A549 (cell line): ENCODE measurements at regions not wholly inside any gene's neighbourhood (a gene's known extent, or its start where the extent isn't known, plus 50 kb on each side); places are given as distances from the start of the nearest gene placed in this dataset.

Experiments
- ATAC-seq, 2 experiments: fragments of 200-7000 bp in 1 of 2; fragments of >200 bp in 1 of 2; cut with Nextera tagmentation in 1 of 2; cut with Tn5 transposase in 1 of 2; 3 replicates each; pipeline versions ENCODE4 v1.8.0 to v1.9.1; 2018 to 2020; ENCODE audit warnings: mild to moderate bottlenecking in 1 of 2, moderate library complexity in 1 of 2
- CTCF ChIA-PET: fragments of 300-600 bp; sonication (Branson Sonifier 250); formaldehyde crosslinking; extraction: SDS; loops from one replicate; lab custom pipeline; 2021; ENCODE audit warnings: antibody characterized with exemption, inconsistent platforms; lab: Yijun Ruan, JAX
- POLR2A ChIA-PET: fragments of 350-600 bp; formaldehyde crosslinking; extraction: SDS; loops from one replicate; lab custom pipeline; 2021; ENCODE audit warnings: antibody characterized with exemption, inconsistent platforms; lab: Yijun Ruan, JAX
- DNase-seq, 2 experiments: peaks; one replicate each; pipeline versions ENCODE4 v3.0.0 to v3.0.0-alpha.2; 2011 to 2016; ENCODE audit warnings: low read depth in 1 of 2, low spot score in 1 of 2
- FAIRE-seq: peaks from 2 replicates; lab custom pipeline; 2011; peaks lifted over from hg19 to GRCh38; lab: Jason Lieb, UNC
- H3K27ac ChIP-seq, 2 experiments: fragments of >200 bp; sonication (Bioruptor Twin); formaldehyde crosslinking; 3 replicates each; pipeline ENCODE4 v1.5.1; 2016 to 2017
- H3K4me1 ChIP-seq: fragments of >200 bp; sonication (Bioruptor Twin); formaldehyde crosslinking; 3 replicates; pipeline ENCODE4 v1.6.1; 2016
- H3K4me2 ChIP-seq: fragments of >200 bp; sonication (Bioruptor Twin); formaldehyde crosslinking; 3 replicates; pipeline ENCODE4 v1.6.1; 2016
- H3K4me3 ChIP-seq: fragments of >200 bp; sonication (Bioruptor Twin); formaldehyde crosslinking; 3 replicates; pipeline ENCODE4 v1.5.1; 2016
- H3K9me3 ChIP-seq: fragments of >200 bp; sonication (Bioruptor Twin); formaldehyde crosslinking; 3 replicates; pipeline ENCODE4 v1.6.1; 2016
- BHLHE40 ChIP-seq: IDR thresholded peaks from 2 replicates; pipeline ENCODE4 v1.6.1; 2012; ENCODE audit warnings: low read depth, low read length, inconsistent platforms
- CEBPB ChIP-seq, 2 experiments: fragments of >200 bp in 1 of 2; sonication (Bioruptor Twin) in 1 of 2; formaldehyde crosslinking in 1 of 2; IDR thresholded peaks; 2 replicates each; pipeline ENCODE4 v1.6.1; 2012 to 2016
- CHD2 ChIP-seq: fragments of 150-350 bp; IDR thresholded peaks from 2 replicates; pipeline ENCODE4 v1.6.1; 2014; ENCODE audit warnings: low read length; ENCODE audit not compliant: partially characterized antibody
- EP300 ChIP-seq, 2 experiments: fragments of >200 bp; sonication (Bioruptor Twin); formaldehyde crosslinking; IDR thresholded peaks; 2 replicates in 1 of 2; 3 replicates in 1 of 2; pipeline ENCODE4 v1.6.1; 2016 to 2017
- ESRRA ChIP-seq: fragments of 150-350 bp; IDR thresholded peaks from 2 replicates; pipeline ENCODE4 v1.6.1; 2014; ENCODE audit warnings: mild to moderate bottlenecking, low read length, borderline replicate concordance
- GATA3 ChIP-seq: IDR thresholded peaks from 2 replicates; pipeline ENCODE4 v1.6.1; 2012; ENCODE audit warnings: borderline replicate concordance
- HDAC2 ChIP-seq: fragments of 200-600 bp; sonication (generic); IDR thresholded peaks from 2 replicates; pipeline ENCODE4 v1.6.1; 2016
- HOXA7 ChIP-seq: fragments of 250-450 bp; sonication (Bioruptor Pico); IDR thresholded peaks from 2 replicates; pipeline ENCODE4 v1.5.0; 2020; ENCODE audit warnings: mild to moderate bottlenecking, moderate library complexity
- HOXB13 ChIP-seq: fragments of 250-450 bp; sonication (Bioruptor Pico); IDR thresholded peaks from 2 replicates; pipeline ENCODE4 v1.5.0; 2020; ENCODE audit warnings: low read depth, mild to moderate bottlenecking, moderate library complexity
- HOXB5 ChIP-seq: fragments of 250-450 bp; sonication (Bioruptor Pico); IDR thresholded peaks from 2 replicates; pipeline ENCODE4 v1.5.0; 2020; ENCODE audit warnings: mild to moderate bottlenecking, moderate library complexity
- KDM1A ChIP-seq: fragments of 200-600 bp; sonication (generic); IDR thresholded peaks from 2 replicates; pipeline ENCODE4 v1.6.1; 2016; ENCODE audit warnings: low read depth, mild to moderate bottlenecking
- MYC ChIP-seq: IDR thresholded peaks from 2 replicates; pipeline ENCODE4 v1.6.1; 2012; ENCODE audit warnings: mild to moderate bottlenecking, inconsistent platforms, low read length, improper control_type of control experiment, borderline replicate concordance
- NPAS2 ChIP-seq: fragments of 250-450 bp; sonication (Bioruptor Pico); IDR thresholded peaks from 2 replicates; pipeline ENCODE4 v1.8.0; 2022; ENCODE audit warnings: mild to moderate bottlenecking, moderate library complexity, borderline replicate concordance
- NR3C1 ChIP-seq: fragments of >200 bp; sonication (Bioruptor Twin); formaldehyde crosslinking; IDR thresholded peaks from 3 replicates; pipeline ENCODE4 v1.6.1; 2017
- PHF8 ChIP-seq: fragments of 200-600 bp; sonication (generic); IDR thresholded peaks from 2 replicates; pipeline ENCODE4 v1.6.1; 2016; ENCODE audit warnings: low read depth, mild to moderate bottlenecking, antibody characterized with exemption, moderate library complexity, borderline replicate concordance
- POLR2AphosphoS2 ChIP-seq: conservative IDR thresholded peaks from 2 replicates; pipeline ENCODE4 v1.6.1; 2012; ENCODE audit warnings: low read length, improper control_type of control experiment, inconsistent platforms
- RCOR1 ChIP-seq: fragments of 150-350 bp; IDR thresholded peaks from 2 replicates; pipeline ENCODE4 v1.6.1; 2014; ENCODE audit warnings: antibody characterized with exemption, low read length, low read depth
- RFX5 ChIP-seq: fragments of 450-650 bp; IDR thresholded peaks from 2 replicates; pipeline ENCODE4 v1.7.1; 2014; ENCODE audit warnings: antibody characterized with exemption, mild to moderate bottlenecking, moderate library complexity
- SREBF2 ChIP-seq: fragments of 450-650 bp; IDR thresholded peaks from 2 replicates; pipeline ENCODE4 v1.6.1; 2014; ENCODE audit warnings: mild to moderate bottlenecking, moderate library complexity
- TFCP2L1 ChIP-seq: fragments of 250-450 bp; sonication (Bioruptor Pico); IDR thresholded peaks from 2 replicates; pipeline ENCODE4 v1.5.0; 2021; ENCODE audit warnings: mild to moderate bottlenecking
- ZC3H11A ChIP-seq: fragments of 450-650 bp; IDR thresholded peaks from 2 replicates; pipeline ENCODE4 v1.6.1; 2014; ENCODE audit warnings: antibody characterized with exemption, mild to moderate bottlenecking
- ZFP36 ChIP-seq: fragments of 450-650 bp; IDR thresholded peaks from 2 replicates; pipeline ENCODE4 v1.6.1; 2014; ENCODE audit warnings: borderline replicate concordance; ENCODE audit not compliant: partially characterized antibody
- WGBS: methylation state at CpG from one replicate; pipeline ENCODE4 v1.1.6; 2017; ENCODE audit errors: missing lambda C conversion rate; 5-methylcytosine and 5-hydroxymethylcytosine counted together
- TF ChIP-seq, protein P1 (sequence below): fragments of 450-650 bp; IDR thresholded peaks from 2 replicates; pipeline ENCODE4 v1.6.1; 2014; ENCODE audit warnings: antibody characterized with exemption
- TF ChIP-seq, protein P2 (sequence below): fragments of >200 bp; sonication (Bioruptor Twin); formaldehyde crosslinking; IDR thresholded peaks from 3 replicates; pipeline ENCODE4 v1.5.1; 2016

DNA sequence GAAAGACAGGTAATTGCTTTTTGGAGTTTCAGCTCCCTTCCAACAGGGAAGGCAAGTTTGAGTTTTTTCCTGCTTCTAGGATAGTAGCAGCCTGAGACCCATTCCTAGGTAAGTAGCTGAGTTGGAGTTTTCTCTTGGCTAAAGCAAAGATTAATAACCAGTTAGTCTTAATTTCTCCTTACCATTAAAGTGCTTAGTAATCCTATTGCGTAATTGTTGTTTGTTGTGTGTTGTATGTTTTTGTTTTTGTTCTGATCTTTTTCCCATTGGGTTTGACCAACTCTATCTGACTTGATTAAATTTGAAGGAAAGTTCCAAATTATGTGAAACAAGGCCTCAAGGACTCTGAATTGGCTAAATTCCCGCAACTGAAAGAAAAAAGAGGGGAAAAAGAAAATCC is 83.5 kb downstream of the TBX22 start:
- TF ChIP-seq ZC3H11A (no peak), RFX5 (no peak), PHF8 (no peak), MYC (no peak), RCOR1 (no peak), POLR2AphosphoS2 (no peak), CEBPB (IDR thresholded peaks at IDR 0.05) (no peak), NPAS2 (CRISPR knock-in tag) (no peak)
- TF ChIP-seq, protein P1, sequence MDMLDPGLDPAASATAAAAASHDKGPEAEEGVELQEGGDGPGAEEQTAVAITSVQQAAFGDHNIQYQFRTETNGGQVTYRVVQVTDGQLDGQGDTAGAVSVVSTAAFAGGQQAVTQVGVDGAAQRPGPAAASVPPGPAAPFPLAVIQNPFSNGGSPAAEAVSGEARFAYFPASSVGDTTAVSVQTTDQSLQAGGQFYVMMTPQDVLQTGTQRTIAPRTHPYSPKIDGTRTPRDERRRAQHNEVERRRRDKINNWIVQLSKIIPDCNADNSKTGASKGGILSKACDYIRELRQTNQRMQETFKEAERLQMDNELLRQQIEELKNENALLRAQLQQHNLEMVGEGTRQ, result no peak
- DNase-seq (no peak), ATAC-seq (no peak), FAIRE-seq (peak; percentile 56)
- WGBS, result 2% methylated on average over 2 of the region's 2 CpGs
- no peak overlapping the region for H3K4me2 ChIP-seq
- no peak overlapping the region for H3K4me3 ChIP-seq
- no peaks in the 10 kb centered on the region for H3K4me1 ChIP-seq
- POLR2A ChIA-PET, result no interaction called here
- H3K9me3 ChIP-seq, result no peaks in the 10 kb centered on the region
- CTCF ChIA-PET, result no interaction called here
- no peak overlapping the region for H3K27ac ChIP-seq

DNA sequence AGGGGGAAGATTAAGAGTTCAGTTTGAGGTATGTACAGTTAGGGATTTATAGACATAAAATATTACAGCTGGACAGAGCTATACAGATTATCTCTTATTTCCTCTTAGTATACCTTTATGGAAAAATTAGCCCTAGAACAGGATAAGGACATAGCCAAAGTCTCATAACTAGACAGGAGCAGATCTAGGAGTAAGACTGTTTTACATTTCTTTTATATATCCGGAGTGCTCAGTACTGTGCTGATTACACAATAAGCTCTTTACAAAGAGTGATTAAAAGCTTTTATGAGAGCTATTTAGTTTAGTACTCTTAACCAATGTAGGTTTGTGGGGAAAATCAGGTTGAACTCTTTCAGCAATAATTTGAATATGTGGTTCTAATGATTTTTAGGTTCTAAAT is 105.8 kb downstream of the TBX22 start:
- POLR2A ChIA-PET, result no interaction called here
- DNase-seq, result no peak
- Histone ChIP-seq H3K4me1 (no peaks in the 10 kb centered on the region), H3K27ac (no peak overlapping the region), H3K9me3 (no peaks in the 10 kb centered on the region), H3K4me3 (no peak overlapping the region), H3K4me2 (no peak overlapping the region)
- peak; percentile 84 for FAIRE-seq
- no peak for TF ChIP-seq HOXB5 (CRISPR knock-in tag)
- TF ChIP-seq NR3C1, result no peak
- TF ChIP-seq ESRRA, result no peak
- no peak for TF ChIP-seq BHLHE40
- TF ChIP-seq, protein P1, result no peak
- TF ChIP-seq HOXB13 (CRISPR knock-in tag), result no peak
- TF ChIP-seq TFCP2L1 (CRISPR knock-in tag), result no peak
- TF ChIP-seq HOXA7 (CRISPR knock-in tag), result no peak
- no peak for TF ChIP-seq EP300 (IDR thresholded peaks at IDR 0.05)
- TF ChIP-seq, protein P2, sequence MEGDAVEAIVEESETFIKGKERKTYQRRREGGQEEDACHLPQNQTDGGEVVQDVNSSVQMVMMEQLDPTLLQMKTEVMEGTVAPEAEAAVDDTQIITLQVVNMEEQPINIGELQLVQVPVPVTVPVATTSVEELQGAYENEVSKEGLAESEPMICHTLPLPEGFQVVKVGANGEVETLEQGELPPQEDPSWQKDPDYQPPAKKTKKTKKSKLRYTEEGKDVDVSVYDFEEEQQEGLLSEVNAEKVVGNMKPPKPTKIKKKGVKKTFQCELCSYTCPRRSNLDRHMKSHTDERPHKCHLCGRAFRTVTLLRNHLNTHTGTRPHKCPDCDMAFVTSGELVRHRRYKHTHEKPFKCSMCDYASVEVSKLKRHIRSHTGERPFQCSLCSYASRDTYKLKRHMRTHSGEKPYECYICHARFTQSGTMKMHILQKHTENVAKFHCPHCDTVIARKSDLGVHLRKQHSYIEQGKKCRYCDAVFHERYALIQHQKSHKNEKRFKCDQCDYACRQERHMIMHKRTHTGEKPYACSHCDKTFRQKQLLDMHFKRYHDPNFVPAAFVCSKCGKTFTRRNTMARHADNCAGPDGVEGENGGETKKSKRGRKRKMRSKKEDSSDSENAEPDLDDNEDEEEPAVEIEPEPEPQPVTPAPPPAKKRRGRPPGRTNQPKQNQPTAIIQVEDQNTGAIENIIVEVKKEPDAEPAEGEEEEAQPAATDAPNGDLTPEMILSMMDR, result no peak
- no peak for TF ChIP-seq SREBF2
- no peak for TF ChIP-seq ZC3H11A
- TF ChIP-seq HDAC2, result no peak
- no peak for TF ChIP-seq CHD2
- no peak for TF ChIP-seq ZFP36
- TF ChIP-seq RCOR1, result no peak
- no peak for TF ChIP-seq CEBPB (IDR thresholded peaks at IDR 0.05)
- TF ChIP-seq KDM1A, result no peak
- no peak for TF ChIP-seq GATA3
- CTCF ChIA-PET, result no interaction called here
- 4% methylated on average over 1 of the region's 1 CpG for WGBS
- no peak for ATAC-seq
